Stimulated activated CD8-positive, alpha-beta memory T cell treated with anti-CD3 and anti-CD28 coated beads, Interleukin-7, amount 100 ng/mL, for 48 hours (primary cell): ENCODE measurements at regions not wholly inside any gene's neighbourhood (a gene's known extent, or its start where the extent isn't known, plus 50 kb on each side); places are given as distances from the start of the nearest gene placed in this dataset.
"Not testable (repeated sequence)": the region's sequence is repeated elsewhere in the genome, so short reads cannot be mapped to it uniquely, and the experiment has no call there.

Experiments
- DNase-seq, 2 donors: peaks; one replicate each; pipeline ENCODE4 v3.0.0-alpha.2; 2020; ENCODE audit warnings: low read depth in 1 of 2; ENCODE audit errors: extremely low read depth in 1 of 2

- DNase-seq, result not testable (repeated sequence)
These were observed 79.8 kb downstream of the LGALS9B start for GRCh38 chr17:20387549-20387948.

GRCh38 chr17:20381358-20382300 lies 85.7 kb downstream of the LGALS9B start:
- peak in 1 of 2 donors; percentile 3 for DNase-seq

- DNase-seq, result not testable (repeated sequence)
These were observed 86.7 kb downstream of the LGALS9B start for GRCh38 chr17:20380625-20381024.

GRCh38 chr17:20379251-20379650 lies 88.1 kb downstream of the LGALS9B start:
- not testable (repeated sequence) for DNase-seq

- DNase-seq, result not testable (repeated sequence)
These were observed 90.7 kb downstream of the LGALS9B start for GRCh38 chr17:20376642-20377041.

GRCh38 chr17:20375745-20376144 lies 91.6 kb downstream of the LGALS9B start:
- DNase-seq, result not testable (repeated sequence)
